ENCODE measurements at regions not wholly inside any gene's neighbourhood (a gene's known extent, or its start where the extent isn't known, plus 50 kb on each side); places are given as distances from the start of the nearest gene placed in this dataset.

- ChIA-PET CTCF (no interaction called here), POLR2A (no interaction called here)
- TF ChIP-seq, protein P1, sequence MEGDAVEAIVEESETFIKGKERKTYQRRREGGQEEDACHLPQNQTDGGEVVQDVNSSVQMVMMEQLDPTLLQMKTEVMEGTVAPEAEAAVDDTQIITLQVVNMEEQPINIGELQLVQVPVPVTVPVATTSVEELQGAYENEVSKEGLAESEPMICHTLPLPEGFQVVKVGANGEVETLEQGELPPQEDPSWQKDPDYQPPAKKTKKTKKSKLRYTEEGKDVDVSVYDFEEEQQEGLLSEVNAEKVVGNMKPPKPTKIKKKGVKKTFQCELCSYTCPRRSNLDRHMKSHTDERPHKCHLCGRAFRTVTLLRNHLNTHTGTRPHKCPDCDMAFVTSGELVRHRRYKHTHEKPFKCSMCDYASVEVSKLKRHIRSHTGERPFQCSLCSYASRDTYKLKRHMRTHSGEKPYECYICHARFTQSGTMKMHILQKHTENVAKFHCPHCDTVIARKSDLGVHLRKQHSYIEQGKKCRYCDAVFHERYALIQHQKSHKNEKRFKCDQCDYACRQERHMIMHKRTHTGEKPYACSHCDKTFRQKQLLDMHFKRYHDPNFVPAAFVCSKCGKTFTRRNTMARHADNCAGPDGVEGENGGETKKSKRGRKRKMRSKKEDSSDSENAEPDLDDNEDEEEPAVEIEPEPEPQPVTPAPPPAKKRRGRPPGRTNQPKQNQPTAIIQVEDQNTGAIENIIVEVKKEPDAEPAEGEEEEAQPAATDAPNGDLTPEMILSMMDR (IDR thresholded peaks at IDR 0.05; ENCODE audit: control extremely low read depth, extremely low read depth, low read depth, missing control alignments): no peak
- DNase-seq (ENCODE audit: extremely low spot score): no peak
Observed at GRCh38 chr18:75581336-75582131, 154.0 kb upstream of the SMIM21 start.

GRCh38 chr18:75574187-75574586 lies 146.7 kb upstream of the SMIM21 start:
- CTCF ChIA-PET: no interaction called here
- no peak for DNase-seq (ENCODE audit: extremely low spot score)
- TF ChIP-seq, protein P1 (IDR thresholded peaks at IDR 0.05; ENCODE audit: control extremely low read depth, extremely low read depth, low read depth, missing control alignments): no peak
- POLR2A ChIA-PET: no interaction called here

DNA sequence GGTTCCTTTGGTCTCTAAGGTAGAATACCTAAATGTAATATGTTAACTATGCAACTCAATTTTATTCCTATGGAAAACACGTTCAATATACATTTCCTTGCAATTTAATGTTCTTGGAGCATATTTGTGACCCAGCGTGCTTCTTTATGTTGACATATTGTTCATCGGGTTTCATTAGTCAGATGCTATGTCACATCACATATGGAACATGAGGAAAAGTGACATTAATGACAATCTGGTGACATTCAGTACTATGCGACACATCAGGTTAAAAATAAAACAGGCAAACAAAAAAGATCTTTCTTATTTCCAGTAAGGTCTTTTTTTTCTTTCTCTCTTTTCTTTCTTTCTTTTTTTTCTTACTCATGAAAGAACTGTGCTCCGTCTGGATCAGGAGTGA lies 135.6 kb upstream of the SMIM21 start:
- no peak for DNase-seq (ENCODE audit: extremely low spot score)
- ChIA-PET CTCF (no interaction called here), POLR2A (no interaction called here)
- TF ChIP-seq, protein P1 (IDR thresholded peaks at IDR 0.05; ENCODE audit: control extremely low read depth, extremely low read depth, low read depth, missing control alignments): no peak

DNA sequence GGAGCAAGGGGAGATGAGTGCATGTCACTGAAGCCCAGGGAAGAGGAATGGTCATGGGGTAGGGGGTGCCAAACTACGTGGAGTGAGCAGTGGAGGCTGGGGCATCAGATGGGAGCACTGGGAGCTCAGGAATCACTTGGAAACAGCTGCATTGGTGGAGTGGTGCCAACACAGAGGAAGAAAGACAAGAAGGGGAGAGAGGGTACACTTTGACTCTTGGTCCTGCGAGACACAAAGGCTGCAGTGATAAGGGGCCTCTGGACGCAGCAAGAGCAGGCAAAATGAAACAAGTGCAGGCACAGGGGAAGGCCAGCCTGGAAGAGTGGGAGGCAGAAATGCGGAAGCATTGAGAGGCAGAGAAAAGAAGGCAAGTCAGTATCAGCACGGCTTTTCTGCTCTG lies 134.7 kb upstream of the SMIM21 start:
- ChIA-PET POLR2A (no interaction called here), CTCF (no interaction called here)
- TF ChIP-seq, protein P1 (IDR thresholded peaks at IDR 0.05; ENCODE audit: control extremely low read depth, extremely low read depth, low read depth, missing control alignments): no peak
- DNase-seq (ENCODE audit: extremely low spot score): no peak

- POLR2A ChIA-PET: no interaction called here
Observed at GRCh38 chr18:75558790-75559189, 131.3 kb upstream of the SMIM21 start.

GRCh38 chr18:75556841-75557240 lies 129.3 kb upstream of the SMIM21 start:
- TF ChIP-seq, protein P1 (IDR thresholded peaks at IDR 0.05; ENCODE audit: control extremely low read depth, extremely low read depth, low read depth, missing control alignments): no peak
- POLR2A ChIA-PET: no interaction called here
- CTCF ChIA-PET: interaction anchor here (2.1 kb wide), 1 partner anchor 11 kb away, joined by 5 read pairs; no protein-coding TSS in a partner anchor
- no peak for DNase-seq (ENCODE audit: extremely low spot score)

More at GRCh38 chr18:75558790-75559189, 131.3 kb upstream of the SMIM21 start:
- TF ChIP-seq, protein P1 (IDR thresholded peaks at IDR 0.05; ENCODE audit: control extremely low read depth, extremely low read depth, low read depth, missing control alignments): no peak
- CTCF ChIA-PET: no interaction called here
- no peak for DNase-seq (ENCODE audit: extremely low spot score)
